ENCODE measurements at regions not wholly inside any gene's neighbourhood (a gene's known extent, or its start where the extent isn't known, plus 50 kb on each side); places are given as distances from the start of the nearest gene placed in this dataset.

- DNase-seq = no peak
These were observed 88.2 kb downstream of the HS1BP3 start for GRCh38 chr2:20562540-20563225.

GRCh38 chr2:20563251-20563650 is 87.6 kb downstream of the HS1BP3 start:
- no peak for DNase-seq

DNA sequence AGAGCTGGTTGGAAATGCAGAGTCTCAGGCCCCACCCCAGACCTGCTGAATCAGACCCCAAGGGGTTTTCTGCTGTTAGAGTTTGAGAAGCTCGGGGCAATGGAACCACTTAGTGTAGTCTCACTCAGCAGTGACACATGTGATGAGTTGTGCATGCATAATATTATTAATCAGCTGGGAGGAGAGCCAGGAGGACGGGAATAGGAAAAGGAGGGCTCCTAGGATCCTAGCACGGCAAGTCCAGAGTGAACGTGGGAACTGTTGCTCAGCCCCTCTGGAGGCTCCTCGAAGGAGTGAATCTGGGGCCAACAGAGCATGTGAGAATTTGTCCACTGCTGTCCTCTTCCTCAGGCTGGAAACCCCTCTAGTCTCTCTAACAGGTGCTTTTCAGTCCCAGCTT is 87.1 kb downstream of the HS1BP3 start:
- DNase-seq = no peak

DNA sequence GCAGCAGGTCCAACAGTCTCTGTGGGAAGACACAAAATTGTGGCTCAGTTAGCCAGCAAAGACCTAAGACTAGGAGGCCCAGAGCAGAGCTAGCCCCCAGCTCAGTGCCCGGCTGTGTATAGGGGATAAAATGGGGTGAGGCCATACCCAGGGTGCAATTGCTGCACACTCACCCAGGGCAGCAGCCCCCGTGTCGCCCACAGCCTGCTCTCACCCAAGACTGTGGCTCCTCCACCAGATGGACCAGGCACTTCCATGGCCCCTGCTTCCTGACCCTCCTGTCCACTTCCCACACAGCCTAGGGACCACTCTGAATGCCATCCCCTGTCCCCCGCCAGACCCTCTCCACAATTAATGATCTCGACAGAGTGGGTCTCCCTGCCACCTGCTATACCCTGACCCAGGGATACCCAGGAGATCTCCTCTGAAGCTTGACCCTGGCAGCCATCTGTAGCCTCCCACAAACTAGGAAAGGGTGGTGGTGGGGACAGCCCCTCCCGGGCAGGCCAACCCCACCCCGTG is 85.7 kb downstream of the HS1BP3 start:
- DNase-seq = no peak

GRCh38 chr2:20565623-20566236 is 85.2 kb downstream of the HS1BP3 start:
- DNase-seq = no peak

GRCh38 chr2:20566331-20566730 is 84.6 kb downstream of the HS1BP3 start:
- DNase-seq = no peak

- no peak for DNase-seq
These were observed 83.6 kb downstream of the HS1BP3 start for GRCh38 chr2:20567159-20567925.
